ENCODE measurements at regions not wholly inside any gene's neighbourhood (a gene's known extent, or its start where the extent isn't known, plus 50 kb on each side); places are given as distances from the start of the nearest gene placed in this dataset.

- H3K4me1 ChIP-seq (ENCODE audit: control insufficient read depth in 1 of 2, insufficient read depth in 2 of 2, low read depth in 1 of 2, low read length in 1 of 2), result peaks cover 0 to 2% of the 10 kb centered on the region in 2 experiments; a peak in 2 of 4 replicates
- H3K27me3 ChIP-seq (ENCODE audit: insufficient read depth), result no peaks in the 10 kb centered on the region
- DNase-seq, result no peak
- ChIA-PET POLR2A (interaction anchor here (0.7 kb wide), 1 partner anchor 416 kb away, joined by 3 read pairs; the partner anchor contains the start of gene BTG1), CTCF (interaction anchor here (0.8 to 1.3 kb wide), 2 partner anchors 9 to 750 kb away, joined by 3 to 4 read pairs; no protein-coding TSS in a partner anchor)
- no peaks in the 10 kb centered on the region for H3K79me2 ChIP-seq (ENCODE audit: insufficient read depth)
- no peaks in the 10 kb centered on the region for H4K20me1 ChIP-seq (ENCODE audit: insufficient read depth)
- no peak overlapping the region for H2AFZ ChIP-seq (ENCODE audit: low read depth)
- 53% methylated on average over 3 of the region's 3 CpGs for WGBS (ENCODE audit: low lambda C conversion rate)
- H3K36me3 ChIP-seq (replicated peaks in 1 of 2; ENCODE audit: control insufficient read depth in 1 of 2, insufficient read depth in 2 of 2, low read length in 1 of 2), result no peaks in the 10 kb centered on the region
- no peak for TF ChIP-seq CTCF (IDR thresholded peaks at IDR 0.05)
- TF ChIP-seq NRF1 (IDR thresholded peaks at IDR 0.05; ENCODE audit: low read depth, low read length), result no peak
- TF ChIP-seq GATA2 (CRISPR knock-in tag; IDR thresholded peaks at IDR 0.05), result peak; percentile 31; the same call in 1 of the 2 replicates
- no peak for TF ChIP-seq NFIC (IDR thresholded peaks at IDR 0.05; ENCODE audit: borderline replicate concordance)
- no peaks in the 10 kb centered on the region for H3K9me3 ChIP-seq
- H3K9ac ChIP-seq, result no peak overlapping the region
- H3K4me2 ChIP-seq, result no peak overlapping the region
- no peaks in the 10 kb centered on the region for H3K9me2 ChIP-seq
- no peaks in the 10 kb centered on the region for H3F3A ChIP-seq (replicated peaks; ENCODE audit: insufficient read depth)
- no peak overlapping the region for H3K4me3 ChIP-seq (ENCODE audit: low read depth in 2 of 2, low read length in 1 of 2)
- peak overlapping the region in 1 of 2 experiments; percentile 43; a peak in 2 of 4 replicates for H3K27ac ChIP-seq (ENCODE audit: low read depth in 2 of 2, low read length in 1 of 2)
Observed at GRCh38 chr12:92561543-92561899, 141.3 kb upstream of the PLEKHG7 start.

- Histone ChIP-seq H3K4me1 (ENCODE audit: control insufficient read depth in 1 of 2, insufficient read depth in 2 of 2, low read depth in 1 of 2, low read length in 1 of 2) (peaks cover 0 to 2% of the 10 kb centered on the region in 2 experiments; a peak in 2 of 4 replicates), H4K20me1 (ENCODE audit: insufficient read depth) (no peaks in the 10 kb centered on the region), H2AFZ (ENCODE audit: low read depth) (no peak overlapping the region), H3K9me2 (no peaks in the 10 kb centered on the region), H3F3A (replicated peaks; ENCODE audit: insufficient read depth) (no peaks in the 10 kb centered on the region), H3K4me2 (no peak overlapping the region), H3K27me3 (ENCODE audit: insufficient read depth) (no peaks in the 10 kb centered on the region), H3K36me3 (replicated peaks in 1 of 2; ENCODE audit: control insufficient read depth in 1 of 2, insufficient read depth in 2 of 2, low read length in 1 of 2) (no peaks in the 10 kb centered on the region), H3K27ac (ENCODE audit: low read depth in 2 of 2, low read length in 1 of 2) (peak overlapping the region in 1 of 2 experiments; percentile 36; a peak in 1 of 4 replicates), H3K79me2 (ENCODE audit: insufficient read depth) (no peaks in the 10 kb centered on the region), H3K4me3 (ENCODE audit: low read depth in 2 of 2, low read length in 1 of 2) (no peak overlapping the region), H3K9me3 (no peaks in the 10 kb centered on the region), H3K9ac (no peak overlapping the region)
- no peak for DNase-seq
- ChIA-PET CTCF (interaction anchor here (0.6 to 1.3 kb wide), 3 partner anchors 10 to 749 kb away, joined by 3 to 4 read pairs (median 3); no protein-coding TSS in a partner anchor), POLR2A (interaction anchor here (0.7 kb wide), 1 partner anchor 415 kb away, joined by 3 read pairs; the partner anchor contains the start of gene BTG1)
- 87% methylated on average over 6 of the region's 6 CpGs for WGBS (ENCODE audit: low lambda C conversion rate)
- TF ChIP-seq REST (IDR thresholded peaks at IDR 0.05; ENCODE audit: low read depth, low read length), result no peak
- no peak for TF ChIP-seq GABPA (IDR thresholded peaks at IDR 0.05; ENCODE audit: low read depth)
- no peak for TF ChIP-seq YY1 (IDR thresholded peaks at IDR 0.05; ENCODE audit: low read depth)
- TF ChIP-seq MAX (IDR thresholded peaks at IDR 0.05; ENCODE audit: low read depth), result no peak
- TF ChIP-seq GATA2 (CRISPR knock-in tag; IDR thresholded peaks at IDR 0.05), result no peak
- TF ChIP-seq NRF1 (IDR thresholded peaks at IDR 0.05; ENCODE audit: low read depth, low read length), result no peak
- no peak for TF ChIP-seq SMC3 (IDR thresholded peaks at IDR 0.05; ENCODE audit: low read depth, low read length)
- TF ChIP-seq NFIC (IDR thresholded peaks at IDR 0.05; ENCODE audit: borderline replicate concordance), result no peak
- TF ChIP-seq FOXM1 (IDR thresholded peaks at IDR 0.05; ENCODE audit: low read depth), result no peak
Observed at GRCh38 chr12:92560713-92561542, 141.9 kb upstream of the PLEKHG7 start.
